H1 (cell line): ENCODE measurements at regions not wholly inside any gene's neighbourhood (a gene's known extent, or its start where the extent isn't known, plus 50 kb on each side); places are given as distances from the start of the nearest gene placed in this dataset.

Source experiments
- CTCF ChIA-PET: fragments of 300-600 bp; sonication (Branson Sonifier 250); formaldehyde crosslinking; loops from one replicate; lab custom pipeline; 2021; ENCODE audit not compliant: partially characterized antibody; lab: Charles Lee
- POLR2A ChIA-PET: fragments of 300-600 bp; sonication (Branson Sonifier 250); formaldehyde crosslinking; loops from one replicate; lab custom pipeline; 2021; ENCODE audit warnings: inconsistent platforms; ENCODE audit not compliant: partially characterized antibody; lab: Charles Lee
- DNase-seq, 2 experiments: peaks; one replicate each; pipeline versions ENCODE4 v3.0.0 to v3.0.0-alpha.2; 2010 to 2022; ENCODE audit warnings: low spot score in 2 of 2, low read depth in 1 of 2, mixed read lengths in 1 of 2
- FAIRE-seq: peaks from 2 replicates; lab custom pipeline; 2011; peaks lifted over from hg19 to GRCh38; lab: Jason Lieb, UNC
- H2AFZ ChIP-seq: 2 replicates; pipeline ENCODE4 v1.8.1; 2012; ENCODE audit warnings: low read length, inconsistent platforms
- H2AK5ac ChIP-seq: 2 replicates; pipeline ENCODE4 v1.6.1; 2013; ENCODE audit warnings: low read depth, low read length
- H2BK120ac ChIP-seq: replicated peaks from 2 replicates; pipeline ENCODE3; 2013; ENCODE audit warnings: low read depth, low read length, inconsistent platforms
- H2BK12ac ChIP-seq: 2 replicates; pipeline ENCODE4 v1.6.1; 2013; ENCODE audit warnings: low read depth, low read length
- H2BK15ac ChIP-seq: 2 replicates; pipeline ENCODE4 v1.6.1; 2013; ENCODE audit warnings: low read length
- H2BK20ac ChIP-seq: 2 replicates; pipeline ENCODE4 v1.6.1; 2013; ENCODE audit warnings: low read length
- H2BK5ac ChIP-seq: 2 replicates; pipeline ENCODE4 v1.6.1; 2013; ENCODE audit warnings: low read depth, low read length
- H3K14ac ChIP-seq: 2 replicates; pipeline ENCODE4 v1.6.1; 2013; ENCODE audit warnings: inconsistent platforms; ENCODE audit not compliant: insufficient read length
- H3K18ac ChIP-seq: 2 replicates; pipeline ENCODE4 v1.6.1; 2013; ENCODE audit warnings: low read length; ENCODE audit errors: extremely low read depth
- H3K23ac ChIP-seq: 2 replicates; pipeline ENCODE4 v1.6.1; 2013; ENCODE audit warnings: inconsistent platforms; ENCODE audit not compliant: insufficient read length
- H3K23me2 ChIP-seq: 2 replicates; pipeline ENCODE4 v1.6.1; 2013; ENCODE audit warnings: low read depth, low read length
- H3K27ac ChIP-seq: 2 replicates; pipeline ENCODE4 v1.6.1; 2011; ENCODE audit warnings: low read depth, low read length, inconsistent platforms
- H3K27me3 ChIP-seq, 4 experiments: replicated peaks in 1 of 4; 1 replicate in 1 of 4; 2 replicates in 3 of 4; pipeline versions ENCODE4 v1.6.1 to v1.8.1; 2011 to 2013; ENCODE audit warnings: low read length in 3 of 4, mild to moderate bottlenecking in 3 of 4, inconsistent platforms in 2 of 4, mixed read lengths in 2 of 4, moderate library complexity in 1 of 4; ENCODE audit not compliant: control insufficient read depth in 3 of 4, insufficient read depth in 3 of 4; ENCODE audit errors: extremely low read depth in 1 of 4
- H3K36me3 ChIP-seq, 4 experiments: 2 replicates each; pipeline versions ENCODE4 v1.6.1 to v1.8.1; 2011 to 2013; ENCODE audit warnings: mild to moderate bottlenecking in 4 of 4, low read length in 3 of 4, moderate library complexity in 2 of 4, control low read depth in 1 of 4, inconsistent platforms in 1 of 4; ENCODE audit not compliant: insufficient read depth in 4 of 4, control insufficient read depth in 2 of 4
- H3K4ac ChIP-seq: replicated peaks from 2 replicates; pipeline ENCODE3; 2013; ENCODE audit warnings: low read length, low read depth, mixed read lengths, inconsistent platforms; ENCODE audit not compliant: insufficient read length
- H3K4me1 ChIP-seq, 4 experiments: replicated peaks in 1 of 4; 1 replicate in 1 of 4; 2 replicates in 3 of 4; pipeline versions ENCODE4 v1.6.1 to v1.8.1; 2011 to 2013; ENCODE audit warnings: low read length in 3 of 4, inconsistent platforms in 2 of 4, mixed read lengths in 1 of 4; ENCODE audit not compliant: insufficient read depth in 4 of 4, control insufficient read depth in 3 of 4
- H3K4me2 ChIP-seq, 2 experiments: 2 replicates each; pipeline versions ENCODE4 v1.6.1 to v1.8.1; 2011 to 2013; ENCODE audit warnings: low read depth in 2 of 2, low read length in 2 of 2, control low read depth in 1 of 2, inconsistent platforms in 1 of 2, mild to moderate bottlenecking in 1 of 2; ENCODE audit not compliant: insufficient read depth in 1 of 2
- H3K4me3 ChIP-seq, 4 experiments: fragments of 200-600, 300-600 bp in 1 of 4; sonication (generic), shearing (Covaris generic), sonication (Bioruptor Twin) in 1 of 4; 2 replicates each; pipeline versions ENCODE4 v1.5.1 to v1.8.1; 2011 to 2016; ENCODE audit warnings: low read length in 4 of 4, low read depth in 3 of 4, control low read depth in 2 of 4, inconsistent platforms in 2 of 4, mild to moderate bottlenecking in 2 of 4, mixed read lengths in 1 of 4, moderate library complexity in 1 of 4; ENCODE audit not compliant: insufficient read depth in 2 of 4; ENCODE audit errors: extremely low read depth in 1 of 4
- H3K56ac ChIP-seq: replicated peaks from 2 replicates; pipeline ENCODE3; 2013; ENCODE audit warnings: low read depth, mild to moderate bottlenecking, mixed read lengths, low read length, inconsistent platforms; ENCODE audit not compliant: insufficient read length
- H3K79me1 ChIP-seq: 2 replicates; pipeline ENCODE4 v1.6.1; 2013; ENCODE audit warnings: low read depth, low read length, control low read depth
- H3K79me2 ChIP-seq, 2 experiments: 2 replicates each; pipeline versions ENCODE4 v1.6.1 to v1.8.1; 2012 to 2013; ENCODE audit warnings: low read length in 2 of 2, mild to moderate bottlenecking in 2 of 2, inconsistent platforms in 1 of 2; ENCODE audit not compliant: insufficient read depth in 2 of 2, control insufficient read depth in 1 of 2
- H3K9ac ChIP-seq, 4 experiments: replicated peaks in 1 of 4; 1 replicate in 1 of 4; 2 replicates in 3 of 4; pipeline versions ENCODE4 v1.6.1 to v1.8.1; 2011 to 2013; ENCODE audit warnings: low read depth in 3 of 4, low read length in 3 of 4, control low read depth in 2 of 4, mild to moderate bottlenecking in 2 of 4, moderate library complexity in 2 of 4, inconsistent platforms in 1 of 4; ENCODE audit errors: extremely low read depth in 1 of 4
- H3K9me3 ChIP-seq, 2 experiments: 2 replicates each; pipeline versions ENCODE4 v1.6.1 to v1.8.1; 2012 to 2013; ENCODE audit warnings: mild to moderate bottlenecking in 2 of 2, moderate library complexity in 2 of 2, control low read depth in 1 of 2, inconsistent platforms in 1 of 2, low read depth in 1 of 2, low read length in 1 of 2, mixed read lengths in 1 of 2; ENCODE audit not compliant: insufficient read depth in 2 of 2
- H4K20me1 ChIP-seq, 2 experiments: replicated peaks in 1 of 2; 2 replicates each; pipeline versions ENCODE3 to v1.8.1; 2011 to 2013; ENCODE audit warnings: inconsistent platforms in 2 of 2, low read length in 2 of 2, mild to moderate bottlenecking in 1 of 2; ENCODE audit not compliant: insufficient read depth in 2 of 2, control insufficient read depth in 1 of 2
- H4K5ac ChIP-seq: 2 replicates; pipeline ENCODE4 v1.6.1; 2013; ENCODE audit warnings: low read length, low read depth, mixed read lengths, inconsistent platforms; ENCODE audit not compliant: insufficient read length
- H4K8ac ChIP-seq: 2 replicates; pipeline ENCODE4 v1.8.0; 2013; ENCODE audit warnings: mild to moderate bottlenecking, moderate library complexity, low read length, inconsistent platforms; ENCODE audit not compliant: insufficient read depth; ENCODE audit errors: extremely low read depth
- H4K91ac ChIP-seq: replicated peaks from 2 replicates; pipeline ENCODE3; 2013; ENCODE audit warnings: low read length, mixed read lengths, inconsistent platforms; ENCODE audit not compliant: insufficient read length
- BACH1 ChIP-seq: IDR thresholded peaks from 2 replicates; pipeline ENCODE4 v1.6.1; 2012; ENCODE audit warnings: low read length, improper control_type of control experiment
- CBX8 ChIP-seq: fragments of 300-800, 300-1000 bp; sonication (generic); IDR thresholded peaks from 2 replicates; pipeline ENCODE4 v1.7.1; 2016; ENCODE audit warnings: low read depth, low read length, borderline replicate concordance
- EGR1 ChIP-seq: IDR thresholded peaks from 2 replicates; pipeline ENCODE4 v1.6.1; 2011; ENCODE audit warnings: low read depth, low read length, borderline replicate concordance
- FOSL1 ChIP-seq: IDR thresholded peaks from 2 replicates; pipeline ENCODE4 v1.6.1; 2011; ENCODE audit warnings: mild to moderate bottlenecking, low read depth, low read length, moderate library complexity; ENCODE audit not compliant: insufficient read depth
- MAFK ChIP-seq: IDR thresholded peaks from 2 replicates; pipeline ENCODE4 v1.6.1; 2012; ENCODE audit warnings: low read depth, mild to moderate bottlenecking, improper control_type of control experiment, low read length
- NANOG ChIP-seq: IDR thresholded peaks from 2 replicates; pipeline ENCODE4 v1.6.1; 2011; ENCODE audit warnings: low read length, low read depth, mild to moderate bottlenecking, inconsistent platforms; ENCODE audit not compliant: insufficient read depth, poor library complexity, severe bottlenecking
- PHF8 ChIP-seq: fragments of 200-600 bp; sonication (generic); conservative IDR thresholded peaks from 2 replicates; pipeline ENCODE4 v1.7.1; 2012; ENCODE audit warnings: low read depth, mild to moderate bottlenecking, inconsistent platforms, low read length, moderate library complexity
- POLR2A ChIP-seq, 2 experiments: IDR thresholded peaks; 1 replicate in 1 of 2; 2 replicates in 1 of 2; pipeline ENCODE4 v1.6.1; 2011; ENCODE audit warnings: low read depth in 2 of 2, low read length in 2 of 2, mild to moderate bottlenecking in 2 of 2; ENCODE audit errors: control extremely low read depth in 1 of 2
- RAD21 ChIP-seq, 2 experiments: IDR thresholded peaks in 1 of 2; conservative IDR thresholded peaks in 1 of 2; 2 replicates each; pipeline ENCODE4 v1.6.1; 2011; ENCODE audit warnings: low read depth in 2 of 2, low read length in 2 of 2, improper control_type of control experiment in 1 of 2, inconsistent platforms in 1 of 2, mild to moderate bottlenecking in 1 of 2, moderate library complexity in 1 of 2
- RXRA ChIP-seq: IDR thresholded peaks from 2 replicates; pipeline ENCODE4 v1.6.1; 2011; ENCODE audit warnings: low read depth, mild to moderate bottlenecking, low read length, moderate library complexity; ENCODE audit not compliant: insufficient read depth
- SIRT6 ChIP-seq: IDR thresholded peaks from one replicate; pipeline ENCODE4 v1.7.1; 2012; ENCODE audit warnings: low read length, inconsistent platforms
- SP1 ChIP-seq: IDR thresholded peaks from 2 replicates; pipeline ENCODE4 v1.6.1; 2011; ENCODE audit warnings: low read depth, low read length
- SP4 ChIP-seq: IDR thresholded peaks from 2 replicates; pipeline ENCODE4 v1.6.1; 2012; ENCODE audit warnings: low read length, inconsistent platforms
- SRF ChIP-seq: IDR thresholded peaks from 2 replicates; pipeline ENCODE4 v1.6.1; 2011; ENCODE audit warnings: mild to moderate bottlenecking, low read depth, low read length, moderate library complexity
- YY1 ChIP-seq: IDR thresholded peaks from 2 replicates; pipeline ENCODE4 v1.6.1; 2011; ENCODE audit warnings: low read depth, mild to moderate bottlenecking, low read length
- WGBS, 2 experiments: shearing (Covaris generic) in 1 of 2; methylation state at CpG; one replicate each; pipeline versions ENCODE4 v1.1.6 to v1.1.7; 2013 to 2015; ENCODE audit warnings: low lambda C conversion rate in 2 of 2, mixed read lengths in 2 of 2, inconsistent platforms in 1 of 2, low coverage in 1 of 2, missing lambda C conversion rate in 1 of 2; ENCODE audit not compliant: insufficient replicate concordance in 2 of 2, insufficient coverage in 1 of 2, insufficient read length in 1 of 2; ENCODE audit errors: extremely low coverage in 1 of 2, missing lambda C conversion rate in 1 of 2; 5-methylcytosine and 5-hydroxymethylcytosine counted together

- no peaks in the 10 kb centered on the region for H3K36me3 ChIP-seq
- no peak overlapping the region for H3K14ac ChIP-seq
- no peaks in the 10 kb centered on the region for H3K27me3 ChIP-seq
- H2AFZ ChIP-seq, result no peak overlapping the region
- H3K9me3 ChIP-seq, result no peaks in the 10 kb centered on the region
- H2BK5ac ChIP-seq, result no peak overlapping the region
- H4K8ac ChIP-seq, result no peak overlapping the region
- H2BK120ac ChIP-seq, result no peak overlapping the region
- CTCF ChIA-PET, result interaction anchor here (0.8 kb wide), 1 partner anchor 152 kb away, joined by 4 read pairs; no protein-coding TSS in a partner anchor
- TF ChIP-seq PHF8 (no peak), YY1 (no peak), SIRT6 (no peak), BACH1 (no peak), RAD21 (IDR thresholded peaks at IDR 0.05 in 1 of 2, conservative IDR thresholded peaks at IDR 0.05 in 1 of 2; ENCODE audit: low read depth in 2 of 2, low read length in 2 of 2) (no peak), POLR2A (IDR thresholded peaks at IDR 0.05; ENCODE audit: control extremely low read depth in 1 of 2, low read depth in 2 of 2, low read length in 2 of 2) (no peak), MAFK (no peak), CBX8 (no peak), RXRA (no peak), SP4 (no peak), EGR1 (no peak), SRF (no peak), FOSL1 (no peak), NANOG (no peak), SP1 (no peak)
- no peaks in the 10 kb centered on the region for H3K79me2 ChIP-seq
- H3K9ac ChIP-seq, result no peak overlapping the region
- H3K4me3 ChIP-seq, result no peak overlapping the region
- H3K18ac ChIP-seq, result no peak overlapping the region
- H3K4me1 ChIP-seq, result no peaks in the 10 kb centered on the region
- no peak overlapping the region for H4K5ac ChIP-seq
- no peak overlapping the region for H3K23ac ChIP-seq
- H3K23me2 ChIP-seq, result no peaks in the 10 kb centered on the region
- H2BK20ac ChIP-seq, result no peak overlapping the region
- H3K79me1 ChIP-seq, result no peaks in the 10 kb centered on the region
- no peaks in the 10 kb centered on the region for H4K20me1 ChIP-seq
- POLR2A ChIA-PET, result no interaction called here
- DNase-seq (no peak), FAIRE-seq (no peak)
- no peak overlapping the region for H2BK12ac ChIP-seq
- H3K27ac ChIP-seq, result no peak overlapping the region
- H4K91ac ChIP-seq, result no peak overlapping the region
- H3K4ac ChIP-seq, result no peak overlapping the region
- H2BK15ac ChIP-seq, result no peak overlapping the region
- H3K56ac ChIP-seq, result no peak overlapping the region
- no peak overlapping the region for H3K4me2 ChIP-seq
- WGBS, 2 experiments, result 83% methylated on average over 3 of the region's 3 CpGs; no CpG with 5 or more reads in 1 of the 2 experiments
- no peak overlapping the region for H2AK5ac ChIP-seq
Observed at GRCh38 chr17:27233059-27233458, 60.9 kb upstream of the WSB1 start.
